Uterus (tissue), 2 donors: ENCODE measurements at regions not wholly inside any gene's neighbourhood (a gene's known extent, or its start where the extent isn't known, plus 50 kb on each side); places are given as distances from the start of the nearest gene placed in this dataset.

Experiments used
- POLR2A ChIP-seq, 2 donors: fragments of 450-650 bp; IDR thresholded peaks; one replicate each; pipeline ENCODE4 v1.6.1; 2016; ENCODE audit warnings: antibody characterized with exemption in 2 of 2, mild to moderate bottlenecking in 1 of 2, moderate library complexity in 1 of 2
- TF ChIP-seq, protein P1 (sequence below), 4 experiments: fragments of 200-600 bp in 2 of 4; fragments of 450-650 bp in 2 of 4; sonication (generic) in 2 of 4; IDR thresholded peaks; one replicate each; pipeline ENCODE4 v1.5.1; 2016 to 2019; ENCODE audit warnings: antibody characterized with exemption in 4 of 4, mild to moderate bottlenecking in 2 of 4, moderate library complexity in 1 of 4

DNA sequence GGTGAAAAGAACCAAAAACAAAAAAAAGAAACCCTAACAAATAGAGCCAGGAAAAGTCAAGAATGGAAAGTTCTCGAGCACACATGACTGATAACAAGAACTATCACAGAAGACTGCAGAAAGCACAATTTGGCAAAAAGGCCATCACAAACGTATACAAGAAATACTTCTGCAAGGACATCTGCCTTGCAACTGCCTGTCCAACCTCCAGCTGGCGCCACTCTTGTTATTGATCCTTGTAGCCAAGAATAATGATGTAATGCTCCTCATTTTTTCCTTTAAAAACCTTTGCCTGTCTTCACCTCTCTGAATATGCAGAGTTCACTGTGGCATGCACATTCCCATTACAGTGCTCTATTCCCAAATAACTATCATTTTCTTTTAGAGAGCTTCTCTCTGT, 87.9 kb upstream of the BMP5 start:
- TF ChIP-seq, protein P1, sequence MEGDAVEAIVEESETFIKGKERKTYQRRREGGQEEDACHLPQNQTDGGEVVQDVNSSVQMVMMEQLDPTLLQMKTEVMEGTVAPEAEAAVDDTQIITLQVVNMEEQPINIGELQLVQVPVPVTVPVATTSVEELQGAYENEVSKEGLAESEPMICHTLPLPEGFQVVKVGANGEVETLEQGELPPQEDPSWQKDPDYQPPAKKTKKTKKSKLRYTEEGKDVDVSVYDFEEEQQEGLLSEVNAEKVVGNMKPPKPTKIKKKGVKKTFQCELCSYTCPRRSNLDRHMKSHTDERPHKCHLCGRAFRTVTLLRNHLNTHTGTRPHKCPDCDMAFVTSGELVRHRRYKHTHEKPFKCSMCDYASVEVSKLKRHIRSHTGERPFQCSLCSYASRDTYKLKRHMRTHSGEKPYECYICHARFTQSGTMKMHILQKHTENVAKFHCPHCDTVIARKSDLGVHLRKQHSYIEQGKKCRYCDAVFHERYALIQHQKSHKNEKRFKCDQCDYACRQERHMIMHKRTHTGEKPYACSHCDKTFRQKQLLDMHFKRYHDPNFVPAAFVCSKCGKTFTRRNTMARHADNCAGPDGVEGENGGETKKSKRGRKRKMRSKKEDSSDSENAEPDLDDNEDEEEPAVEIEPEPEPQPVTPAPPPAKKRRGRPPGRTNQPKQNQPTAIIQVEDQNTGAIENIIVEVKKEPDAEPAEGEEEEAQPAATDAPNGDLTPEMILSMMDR (IDR thresholded peaks at IDR 0.05), result no peak
- no peak for TF ChIP-seq POLR2A (IDR thresholded peaks at IDR 0.05)
